ENCODE measurements at regions not wholly inside any gene's neighbourhood (a gene's known extent, or its start where the extent isn't known, plus 50 kb on each side); places are given as distances from the start of the nearest gene placed in this dataset.
A peak's percentile ranks its signal among the peaks of the same experiment; 100 is the strongest.

GRCh38 chr5:88144219-88145001 lies 124.2 kb downstream of the TMEM161B start:
- no peak for DNase-seq

DNA sequence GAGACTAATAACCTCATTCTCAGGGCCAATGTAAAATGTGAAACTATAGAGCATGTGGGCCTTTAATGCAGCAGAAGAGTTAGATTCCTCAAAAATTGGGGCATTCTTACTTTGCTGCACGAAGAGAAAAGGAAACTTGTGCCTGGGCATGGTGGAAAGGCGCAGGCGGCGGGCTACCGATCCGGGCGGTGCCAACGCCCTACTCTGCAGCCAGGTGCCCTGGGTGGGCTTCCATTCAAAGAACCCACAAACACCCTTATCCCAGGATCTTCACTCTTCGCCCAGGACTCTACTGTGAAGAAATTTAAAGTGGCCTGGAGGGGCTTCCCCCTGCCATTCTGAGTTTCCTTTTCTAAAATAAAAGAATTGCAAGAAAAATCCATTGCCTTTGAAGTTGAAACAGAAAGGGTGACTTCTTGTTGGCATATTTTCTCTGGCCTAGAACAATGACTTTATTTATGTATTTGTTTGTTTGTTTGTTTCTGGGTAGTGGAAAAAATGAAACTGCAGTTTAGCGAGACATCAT lies 124.9 kb downstream of the TMEM161B start:
- no peak for DNase-seq

DNA sequence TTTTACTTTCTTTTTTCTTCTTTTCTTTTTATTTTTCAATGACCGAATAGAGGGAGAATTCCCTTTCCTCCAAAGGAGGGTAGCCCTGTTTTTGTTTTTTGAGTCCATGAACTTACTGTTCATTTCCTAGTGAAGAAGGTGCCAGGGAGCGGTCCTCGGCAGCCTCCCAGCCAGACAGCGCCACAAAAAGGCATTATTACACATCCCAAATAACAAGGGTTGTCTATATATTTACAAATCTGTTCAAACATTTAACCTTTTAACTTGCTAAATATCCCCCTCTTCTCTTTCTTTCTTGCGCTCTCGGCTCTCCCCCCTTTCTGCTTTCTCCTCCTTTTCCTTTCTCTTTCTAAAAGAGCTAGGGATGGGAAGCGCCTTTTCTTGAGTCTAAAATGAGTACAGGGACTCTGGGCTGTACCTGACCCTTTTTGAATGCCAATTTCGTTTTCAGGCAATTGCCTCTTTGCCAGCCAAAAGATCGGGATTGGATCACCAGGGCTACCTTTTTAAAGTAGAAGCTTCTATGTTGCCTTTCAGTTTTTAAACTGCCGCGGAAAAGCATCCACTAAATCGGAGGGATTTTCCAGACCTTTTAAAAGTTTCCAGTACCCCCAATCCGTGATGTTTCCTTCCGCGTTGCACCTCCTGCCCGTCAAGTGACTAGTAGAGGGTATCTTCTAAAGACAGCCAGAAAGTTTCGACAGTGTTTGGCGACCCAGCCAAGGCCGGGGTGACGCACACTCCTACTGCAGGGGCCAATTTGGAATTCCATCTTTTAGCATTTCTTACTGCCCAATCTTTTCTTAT lies 125.6 kb downstream of the TMEM161B start:
- DNase-seq = no peak

DNA sequence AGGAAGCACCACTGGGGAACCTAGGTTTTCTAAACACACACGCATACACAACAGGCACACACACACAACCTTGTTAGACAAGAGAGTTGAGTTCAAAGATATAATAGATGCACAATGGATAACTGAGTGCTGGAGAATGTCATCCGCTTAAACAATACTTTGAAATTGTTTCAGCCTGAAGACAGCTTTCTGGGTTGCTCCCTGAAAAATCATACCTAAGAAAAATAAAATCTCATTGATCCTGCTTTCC lies 126.1 kb downstream of the TMEM161B start:
- DNase-seq = no peak

- peak; percentile 92 to 99 for DNase-seq
These were observed 127.5 kb downstream of the TMEM161B start for GRCh38 chr5:88140856-88141752.

DNA sequence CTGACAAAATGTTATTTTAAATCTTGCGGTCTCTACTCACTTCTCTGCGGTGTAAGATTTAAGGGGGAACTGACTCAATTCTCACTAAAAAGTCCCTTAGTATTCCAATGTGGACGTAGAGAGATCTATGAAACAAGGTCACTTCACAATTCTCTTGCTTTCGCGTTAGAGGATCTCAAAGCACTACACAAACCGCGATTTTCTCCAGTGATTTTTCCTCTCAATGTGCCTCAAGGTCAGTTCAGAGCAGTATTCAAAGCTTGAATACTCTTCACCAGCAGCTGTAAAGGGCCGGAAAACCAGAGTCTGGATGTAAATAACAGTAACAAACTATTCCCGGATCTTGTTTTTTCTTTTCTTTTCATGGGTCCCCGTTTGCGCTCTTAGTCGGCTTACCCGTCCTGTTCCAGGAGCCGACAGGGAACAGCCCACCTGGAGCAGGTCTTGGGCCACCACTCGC lies 128.2 kb downstream of the TMEM161B start:
- DNase-seq = no peak

GRCh38 chr5:88130211-88130815 lies 138.3 kb downstream of the TMEM161B start:
- no peak for DNase-seq

DNA sequence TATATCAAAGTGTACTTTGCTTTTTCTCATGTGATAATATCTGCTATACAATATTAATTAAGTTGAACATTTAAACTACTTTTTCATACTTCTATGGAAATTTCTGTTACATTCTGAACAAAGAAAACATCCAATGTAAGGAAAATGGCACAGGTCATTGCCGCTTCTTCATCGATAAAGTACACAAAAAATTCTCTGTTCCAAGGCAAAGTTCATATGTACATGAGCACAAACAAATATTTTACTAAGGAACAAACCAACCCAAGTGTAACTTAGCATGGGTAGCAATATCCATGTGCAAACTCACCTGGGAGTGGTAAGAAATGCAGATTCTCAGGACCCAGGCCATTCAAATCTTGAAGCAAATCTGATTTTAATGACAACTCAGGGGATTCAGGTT lies 139.8 kb downstream of the TMEM161B start:
- no peak for DNase-seq

GRCh38 chr5:88119535-88120125 lies 149.0 kb downstream of the TMEM161B start:
- no peak for DNase-seq

DNA sequence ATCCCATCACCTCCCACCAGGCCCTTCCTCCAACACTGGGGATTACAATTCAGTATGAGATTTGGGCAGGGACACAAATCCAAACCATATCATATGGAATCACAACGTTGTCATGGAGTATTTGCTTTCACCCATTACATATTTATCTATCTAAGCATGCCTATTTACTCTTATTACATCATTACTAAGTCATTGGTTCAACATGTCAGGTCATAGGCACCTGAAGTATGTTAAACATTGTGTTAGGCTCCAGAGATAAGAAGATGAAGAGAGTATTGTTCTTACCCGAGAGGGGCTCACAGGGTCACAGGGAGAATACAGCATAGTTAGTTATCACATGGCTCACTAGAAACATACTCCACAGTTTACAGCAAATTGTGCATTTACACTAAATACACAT lies 150.5 kb downstream of the TMEM161B start:
- DNase-seq = no peak

GRCh38 chr5:88117546-88117945 lies 151.1 kb downstream of the TMEM161B start:
- no peak for DNase-seq

DNA sequence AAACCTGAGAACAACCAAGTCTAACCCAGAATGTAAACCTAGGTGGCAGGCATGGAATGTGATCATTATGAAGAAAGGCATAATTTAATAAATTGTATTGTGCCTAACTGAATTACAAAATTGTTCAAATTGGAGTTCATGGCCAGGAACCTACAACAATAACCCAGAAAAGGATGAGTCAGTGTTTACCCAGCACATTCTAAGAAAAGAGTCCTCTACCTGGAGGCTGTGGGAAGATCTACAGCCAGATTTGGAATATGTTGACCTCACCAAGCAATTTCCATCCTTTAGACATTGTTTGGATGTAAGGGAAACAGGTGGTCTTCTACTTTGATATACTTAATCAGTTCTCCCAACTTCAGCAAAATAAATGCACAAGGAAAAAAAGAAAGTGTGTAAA lies 152.2 kb downstream of the TMEM161B start:
- no peak for DNase-seq

DNA sequence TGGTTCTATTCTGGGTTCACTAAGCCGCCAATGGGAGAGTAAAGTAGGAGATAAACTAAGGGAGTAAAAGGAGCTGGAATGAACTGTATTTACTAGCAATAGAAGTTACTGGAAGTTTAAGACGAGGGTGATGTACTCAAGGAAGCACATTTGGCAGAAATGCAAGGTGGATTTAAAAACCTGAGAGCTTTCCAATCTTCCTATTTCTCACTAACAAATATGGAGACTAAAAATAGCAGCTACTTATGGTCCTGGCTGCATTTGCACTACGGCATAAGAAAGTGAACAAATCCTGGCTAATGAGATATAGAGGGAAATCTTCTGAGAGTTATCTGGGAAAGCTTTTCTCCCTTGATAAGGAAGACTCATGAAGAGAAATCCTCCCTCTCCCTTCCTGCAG lies 153.4 kb downstream of the TMEM161B start:
- DNase-seq = no peak

DNA sequence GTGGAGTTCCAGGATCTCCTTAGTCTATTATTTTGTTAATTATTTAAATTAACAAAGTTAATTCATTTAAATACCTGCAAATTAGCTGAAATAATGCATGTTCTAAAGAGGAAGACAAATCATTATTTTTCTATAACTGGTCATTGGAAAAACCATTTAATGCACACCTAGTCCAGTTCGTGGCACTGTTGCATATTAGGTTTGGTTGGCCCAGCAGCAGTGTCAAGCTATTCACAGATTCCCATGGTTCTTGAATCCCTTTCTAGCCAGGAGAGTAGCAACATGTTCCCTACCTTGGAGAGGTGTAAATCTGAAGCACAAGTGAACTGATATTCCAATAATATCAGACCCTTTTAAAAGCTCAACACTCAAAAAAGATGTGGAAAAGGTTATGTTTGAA lies 155.2 kb downstream of the TMEM161B start:
- DNase-seq = no peak

DNA sequence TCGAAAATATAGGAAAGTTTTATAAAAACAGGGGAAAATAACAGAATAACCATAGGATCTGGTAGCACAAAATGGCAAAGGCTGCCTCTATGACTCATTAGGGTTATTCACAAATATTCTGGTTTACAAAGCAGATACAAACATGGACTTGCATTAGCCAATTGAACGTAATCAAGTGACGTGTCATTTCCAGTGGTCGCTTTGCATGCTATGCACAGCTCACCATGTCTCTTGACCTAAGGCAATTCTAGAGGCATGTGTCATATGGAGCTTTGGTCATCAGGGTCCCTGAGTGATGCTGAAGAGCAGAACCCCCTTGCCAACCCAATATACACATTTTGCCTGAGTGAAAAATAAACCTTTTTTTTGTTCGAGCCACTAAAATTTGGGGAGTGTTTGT lies 158.8 kb downstream of the TMEM161B start:
- no peak for DNase-seq

- no peak for DNase-seq
These were observed 160.0 kb downstream of the TMEM161B start for GRCh38 chr5:88108490-88109279.

DNA sequence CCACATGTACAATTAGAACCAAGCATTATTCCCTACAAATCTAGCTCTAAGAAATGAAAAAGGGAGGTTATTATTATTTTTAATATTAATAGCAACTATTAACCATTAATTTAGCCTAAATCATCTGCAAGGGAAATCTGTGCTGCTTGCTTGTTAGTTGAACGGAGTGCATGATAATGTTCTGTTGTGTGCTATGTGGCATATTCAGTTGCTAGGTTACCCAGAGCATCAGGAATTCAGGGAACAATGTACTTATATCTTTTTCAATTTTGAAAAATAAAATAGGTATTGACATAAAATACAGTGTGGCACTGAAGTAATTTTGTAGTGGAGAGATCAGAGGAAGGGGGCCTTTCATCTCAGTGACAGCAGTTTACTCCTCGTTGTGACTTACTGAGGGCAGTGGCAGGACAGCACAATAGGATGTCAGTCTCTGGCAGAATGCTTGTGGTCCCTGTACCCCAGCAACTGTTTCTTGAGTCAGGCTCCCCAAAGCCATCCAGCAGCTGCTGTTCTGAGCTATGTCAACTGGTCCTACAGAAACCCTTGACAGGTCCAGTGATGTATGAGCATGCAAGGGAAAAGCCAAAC lies 173.6 kb downstream of the TMEM161B start:
- no peak for DNase-seq

GRCh38 chr5:88094403-88094802 lies 174.2 kb downstream of the TMEM161B start:
- DNase-seq = no peak

DNA sequence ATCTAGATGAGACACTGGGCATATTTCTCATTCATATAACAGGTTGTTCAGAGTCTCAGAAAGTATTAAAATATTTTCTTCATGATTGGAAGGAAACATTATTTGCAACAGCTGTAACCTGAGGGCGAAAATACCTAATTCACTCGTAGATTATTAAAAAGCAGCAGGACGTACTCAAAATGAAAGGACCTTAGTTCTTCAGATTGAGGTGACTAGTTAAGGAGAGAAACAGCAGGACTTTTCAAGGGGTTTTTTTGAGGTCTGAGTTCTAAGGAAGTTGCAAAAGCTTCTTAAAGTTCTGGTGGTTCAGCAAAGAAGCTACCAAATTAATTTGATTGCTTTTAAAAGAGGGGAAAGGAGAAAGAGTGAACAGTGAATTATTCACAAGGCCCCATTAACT lies 174.9 kb downstream of the TMEM161B start:
- DNase-seq = no peak

GRCh38 chr5:88092958-88093605 lies 175.6 kb downstream of the TMEM161B start:
- no peak for DNase-seq

GRCh38 chr5:88092358-88092757 lies 176.3 kb downstream of the TMEM161B start:
- DNase-seq = no peak

All from SW 1271 (cell line).